IPS-NIHi7 (cell line): ENCODE measurements at regions not wholly inside any gene's neighbourhood (a gene's known extent, or its start where the extent isn't known, plus 50 kb on each side); places are given as distances from the start of the nearest gene placed in this dataset.

Experiments
- DNase-seq: peaks from one replicate; pipeline ENCODE4 v3.0.0; 2012; ENCODE audit warnings: mixed read lengths; ENCODE audit errors: extremely low spot score

GRCh38 chr5:61686491-61687257 lies 354.6 kb downstream of the ZSWIM6 start:
- DNase-seq = no peak

- DNase-seq = no peak
These were observed 355.3 kb downstream of the ZSWIM6 start for GRCh38 chr5:61687371-61687770.

- DNase-seq = no peak
These were observed 357.2 kb downstream of the ZSWIM6 start for GRCh38 chr5:61689153-61689846.

- no peak for DNase-seq
These were observed 365.9 kb downstream of the ZSWIM6 start for GRCh38 chr5:61697809-61698558.

GRCh38 chr5:61701877-61702602 lies 370.0 kb downstream of the ZSWIM6 start:
- no peak for DNase-seq

GRCh38 chr5:61702784-61703183 lies 370.7 kb downstream of the ZSWIM6 start:
- no peak for DNase-seq

GRCh38 chr5:61704289-61704688 lies 372.2 kb downstream of the ZSWIM6 start:
- DNase-seq = no peak

- no peak for DNase-seq
These were observed 374.7 kb downstream of the ZSWIM6 start for GRCh38 chr5:61706751-61707150.

- no peak for DNase-seq
These were observed 387.1 kb downstream of the ZSWIM6 start for GRCh38 chr5:61719124-61719523.

GRCh38 chr5:61720829-61721228 lies 388.8 kb downstream of the ZSWIM6 start:
- DNase-seq = no peak

GRCh38 chr5:61724102-61724501 lies 392.0 kb downstream of the ZSWIM6 start:
- no peak for DNase-seq

GRCh38 chr5:61728287-61728686 lies 396.2 kb downstream of the ZSWIM6 start:
- DNase-seq = no peak

- no peak for DNase-seq
These were observed 398.8 kb downstream of the ZSWIM6 start for GRCh38 chr5:61730866-61731265.

- no peak for DNase-seq
These were observed 399.3 kb downstream of the ZSWIM6 start for GRCh38 chr5:61731267-61731945.

- no peak for DNase-seq
These were observed 399.9 kb downstream of the ZSWIM6 start for GRCh38 chr5:61731946-61732314.

GRCh38 chr5:61732369-61732768 lies 400.3 kb downstream of the ZSWIM6 start:
- no peak for DNase-seq

- no peak for DNase-seq
These were observed 400.7 kb downstream of the ZSWIM6 start for GRCh38 chr5:61732796-61733195.

GRCh38 chr5:61734001-61734400 lies 401.9 kb downstream of the ZSWIM6 start:
- no peak for DNase-seq

- no peak for DNase-seq
These were observed 402.9 kb downstream of the ZSWIM6 start for GRCh38 chr5:61734966-61735365.

GRCh38 chr5:61735531-61735930 lies 403.5 kb downstream of the ZSWIM6 start:
- no peak for DNase-seq

- no peak for DNase-seq
These were observed 403.9 kb downstream of the ZSWIM6 start for GRCh38 chr5:61735995-61736394.
